ENCODE measurements at regions not wholly inside any gene's neighbourhood (a gene's known extent, or its start where the extent isn't known, plus 50 kb on each side); places are given as distances from the start of the nearest gene placed in this dataset.
A peak's percentile ranks its signal among the peaks of the same experiment; 100 is the strongest.

DNA sequence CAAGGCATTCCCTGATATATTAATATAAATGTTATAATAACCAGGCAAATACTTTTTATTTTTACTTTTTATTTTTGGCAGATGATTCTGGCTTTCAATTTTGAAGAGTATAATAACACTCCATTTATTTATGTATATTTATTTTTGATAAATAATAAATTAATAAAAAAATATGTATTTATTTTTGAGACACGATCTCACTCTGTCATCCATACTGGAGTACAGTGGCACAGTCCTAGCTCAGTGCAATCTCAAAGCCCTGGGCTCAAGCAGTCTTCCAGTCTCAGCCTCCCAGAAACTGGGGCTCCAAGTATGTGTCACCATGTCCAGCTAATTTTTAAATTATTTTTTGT lies 93.4 kb upstream of the ITGA6 start:
- no peak for DNase-seq

DNA sequence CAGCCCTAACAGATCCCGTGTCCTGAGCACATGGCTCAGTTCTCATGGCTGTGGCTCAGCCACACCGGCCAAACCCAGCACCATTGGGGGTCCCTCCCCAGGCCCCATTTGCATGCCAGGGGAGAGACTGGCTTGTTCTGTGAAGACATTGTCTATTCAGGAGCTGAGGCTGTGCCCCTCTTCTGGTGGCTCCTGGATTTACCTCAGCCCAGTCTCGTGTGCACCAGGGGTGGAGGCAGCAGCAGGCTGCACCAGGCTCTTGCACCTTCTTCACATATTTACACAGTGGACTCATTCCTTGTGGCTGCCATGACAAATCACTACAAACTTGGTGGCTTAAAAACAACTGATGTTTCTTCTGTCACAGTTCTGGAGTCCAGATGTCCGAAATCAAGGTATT lies 92.4 kb upstream of the ITGA6 start:
- no peak for DNase-seq

DNA sequence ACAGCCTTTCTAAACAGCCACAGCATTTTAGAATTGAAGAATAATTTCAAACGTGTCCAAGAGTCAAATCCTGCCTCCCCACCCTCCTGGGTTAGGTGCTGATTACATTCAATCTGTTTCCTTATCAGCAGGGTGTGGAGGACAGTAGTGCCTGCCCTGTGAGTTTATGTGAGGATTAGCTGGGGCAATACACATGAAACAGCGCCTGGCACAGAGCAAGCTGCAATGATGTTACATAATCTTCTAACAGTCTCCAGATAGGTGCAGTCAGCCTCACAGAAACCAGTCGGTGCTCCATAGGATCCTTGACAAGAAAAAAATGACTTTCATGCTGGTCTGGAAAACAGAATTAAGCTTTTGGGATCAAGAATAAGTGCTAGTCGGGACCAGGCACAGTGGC lies 91.7 kb upstream of the ITGA6 start:
- DNase-seq: peak; percentile 29

DNA sequence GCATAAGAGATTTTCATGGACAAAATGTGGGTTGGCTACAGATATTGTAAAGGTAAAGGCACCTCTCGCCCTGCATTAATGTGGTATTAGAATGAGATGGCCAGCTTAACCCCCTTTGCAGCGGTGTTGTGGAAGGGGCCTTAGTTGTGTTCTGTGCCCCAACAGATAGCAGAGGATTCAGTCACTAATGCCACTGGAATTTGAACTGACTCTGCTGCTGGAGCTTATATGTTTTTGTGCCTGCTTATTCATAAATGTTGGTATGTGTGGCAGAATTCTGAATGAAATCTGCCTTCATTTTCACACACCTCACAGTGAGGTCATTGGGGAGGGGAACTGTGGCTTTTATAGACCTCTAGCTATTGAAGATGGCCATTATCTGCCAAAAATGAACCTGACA lies 90.7 kb upstream of the ITGA6 start:
- DNase-seq: no peak

DNA sequence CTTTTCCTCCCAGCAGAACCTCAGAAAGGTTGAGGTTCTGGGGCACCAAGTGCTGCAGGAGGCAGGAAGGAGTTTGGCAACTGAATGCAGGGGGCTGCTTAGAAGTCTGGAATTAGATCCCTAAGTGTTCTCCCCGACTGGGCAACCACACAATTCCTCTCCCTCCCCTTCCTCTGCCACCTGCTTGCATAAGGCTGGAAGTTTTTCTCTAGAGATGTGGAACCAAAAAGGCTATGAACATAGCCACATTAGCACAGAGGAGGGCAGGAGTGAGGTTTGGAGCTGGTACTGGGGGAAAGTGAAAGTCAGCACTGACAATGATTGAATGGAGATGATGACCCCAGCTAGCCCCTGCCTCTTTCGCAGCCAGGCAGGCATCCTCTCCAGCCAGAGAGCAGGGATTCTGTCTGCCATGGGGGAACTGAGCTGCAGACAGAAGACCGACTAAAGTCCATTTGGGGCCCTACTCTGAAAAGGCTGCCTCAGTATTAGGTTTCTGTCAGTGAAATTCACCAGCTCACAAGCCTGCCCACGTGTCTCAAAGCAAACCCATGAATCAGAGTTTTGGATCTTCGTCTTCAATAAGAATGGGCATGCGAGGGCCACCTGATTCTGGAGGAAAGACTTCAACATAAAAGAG lies 87.9 kb upstream of the ITGA6 start:
- no peak for DNase-seq

DNA sequence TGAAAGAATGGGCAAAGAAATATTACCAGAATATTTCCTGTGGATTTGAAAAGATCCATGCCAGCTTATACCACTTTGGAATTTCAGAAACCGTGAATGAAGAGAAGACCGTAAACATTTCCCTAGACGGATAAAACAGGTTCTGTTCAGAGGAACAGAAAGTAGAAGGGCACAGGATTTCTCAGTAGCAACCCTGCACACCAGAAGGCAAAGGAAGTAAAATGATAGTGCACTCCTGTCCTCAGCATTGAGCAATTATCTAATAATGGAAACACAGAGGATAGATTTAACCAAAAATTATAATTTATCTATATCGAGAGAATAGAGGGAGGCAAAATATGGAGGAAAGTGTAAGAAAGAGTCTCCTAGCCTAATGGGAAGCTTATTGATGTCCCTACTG lies 87.0 kb upstream of the ITGA6 start:
- no peak for DNase-seq

DNA sequence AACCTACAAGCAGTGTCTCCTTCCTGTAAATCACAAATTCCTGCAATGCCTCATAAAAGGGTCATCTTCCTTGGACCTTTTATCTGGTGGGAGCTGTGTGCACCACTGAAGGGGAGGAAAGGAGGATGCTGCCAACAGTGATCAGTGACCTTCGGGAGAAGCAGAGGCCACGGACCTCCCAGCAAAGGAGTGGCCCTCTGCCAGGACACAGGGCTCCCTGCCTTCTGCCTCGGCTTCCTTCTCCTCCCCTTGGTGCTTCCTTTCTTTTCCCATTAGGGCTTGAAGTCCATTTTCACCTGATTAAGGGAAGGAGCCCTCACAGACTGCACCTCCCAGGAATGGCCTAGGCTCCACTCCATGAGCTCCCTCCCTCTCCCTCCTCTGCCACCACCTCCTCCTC lies 85.3 kb upstream of the ITGA6 start:
- no peak for DNase-seq

DNA sequence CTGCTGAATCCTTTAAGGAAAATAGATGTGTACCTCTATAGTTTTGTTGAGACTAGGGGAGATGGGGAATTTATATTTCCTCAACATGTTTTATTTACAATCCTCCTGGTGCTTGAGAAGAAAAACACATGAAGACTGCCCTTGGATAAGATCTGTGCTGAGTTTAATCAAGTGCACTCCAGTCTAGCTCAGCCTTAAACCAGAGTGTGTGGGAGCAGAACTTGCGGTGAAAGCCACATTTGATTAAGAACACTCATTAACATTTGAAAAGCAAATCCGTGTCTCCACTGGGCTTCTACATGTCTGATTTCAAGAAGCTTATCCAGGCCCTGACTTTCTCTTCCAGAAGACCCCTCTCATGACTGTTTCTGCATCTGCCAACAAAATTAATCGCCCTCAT lies 84.8 kb upstream of the ITGA6 start:
- DNase-seq: no peak

DNA sequence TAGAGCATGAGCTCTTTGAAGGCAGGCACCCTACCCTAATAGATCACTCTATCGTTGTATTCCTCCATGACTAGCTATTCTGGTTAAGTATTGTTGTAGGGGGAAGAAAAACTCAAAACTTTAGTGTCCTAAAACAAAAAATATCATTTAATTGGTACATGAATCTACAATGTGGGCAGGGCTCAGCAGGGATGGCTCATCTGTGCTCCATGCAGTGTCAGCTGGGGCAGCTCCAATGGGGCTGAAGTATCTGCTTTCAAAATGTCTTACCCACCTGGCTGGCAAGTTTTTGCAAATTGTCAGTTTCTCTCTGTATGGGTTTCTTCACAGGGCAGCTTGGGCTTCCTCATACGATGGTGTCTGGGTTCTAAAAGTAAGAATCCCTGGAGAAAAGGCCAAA lies 83.2 kb upstream of the ITGA6 start:
- DNase-seq: no peak

DNA sequence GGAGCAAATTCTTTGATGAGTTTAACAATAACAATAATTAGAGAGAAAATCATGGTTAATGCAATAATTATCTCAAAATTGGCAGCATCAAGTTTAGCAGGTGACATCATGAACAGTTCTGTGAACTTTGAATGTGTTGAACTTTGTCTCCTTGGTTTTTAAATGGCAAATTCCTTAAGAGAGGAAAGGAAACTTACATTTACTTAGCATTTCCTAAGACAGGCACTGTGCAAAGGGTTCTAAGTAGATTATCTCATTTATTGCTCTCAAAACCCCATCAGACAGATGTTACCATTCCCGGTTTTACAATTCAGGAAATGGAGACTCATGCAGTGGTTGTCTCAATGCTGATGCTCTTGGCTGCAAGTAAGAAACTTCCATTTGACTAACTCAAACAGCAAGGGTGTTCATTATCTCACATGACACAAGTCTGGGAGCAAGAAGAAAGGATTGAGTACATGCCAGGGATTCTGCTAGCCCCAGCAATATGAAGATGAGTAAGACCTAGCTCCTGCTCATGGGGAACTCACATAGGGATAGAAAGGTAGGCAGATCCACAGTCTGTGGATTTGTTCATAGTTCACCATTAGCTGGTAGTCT lies 81.3 kb upstream of the ITGA6 start:
- peak; percentile 40 for DNase-seq

DNA sequence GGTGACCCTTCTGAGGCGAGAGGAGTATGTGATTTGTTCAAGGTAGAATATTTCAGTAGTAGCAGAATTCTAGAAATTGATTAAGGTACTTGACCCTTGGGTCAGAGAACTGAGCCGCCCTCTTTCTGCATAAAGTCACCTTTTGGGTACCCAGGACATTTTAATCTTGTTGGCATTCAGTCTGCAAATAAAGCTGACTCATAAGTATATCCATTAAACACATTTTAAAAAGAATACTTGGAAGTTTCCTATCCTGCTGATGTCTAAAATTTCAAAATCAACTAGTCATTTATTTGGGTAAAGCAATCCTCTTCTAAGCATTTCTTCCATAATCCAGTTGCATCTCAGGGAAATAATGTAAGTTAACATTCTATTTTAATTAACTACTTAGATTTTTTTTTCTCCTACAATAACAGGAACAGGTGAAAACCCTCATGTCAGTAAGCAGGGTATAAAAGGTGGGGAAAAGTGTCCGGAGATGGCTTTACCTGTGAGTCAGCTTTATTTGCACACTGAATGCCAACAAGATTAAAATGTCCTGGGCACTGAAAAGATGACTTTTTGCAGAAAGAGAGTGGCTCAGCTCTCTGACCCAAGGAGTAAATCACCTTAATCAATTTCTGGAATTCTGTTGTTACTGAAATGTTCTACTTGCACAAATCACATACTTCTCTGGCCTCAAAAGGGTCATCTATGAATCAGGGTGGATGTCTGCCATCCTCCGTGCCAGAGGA lies 78.7 kb upstream of the ITGA6 start:
- DNase-seq: no peak

DNA sequence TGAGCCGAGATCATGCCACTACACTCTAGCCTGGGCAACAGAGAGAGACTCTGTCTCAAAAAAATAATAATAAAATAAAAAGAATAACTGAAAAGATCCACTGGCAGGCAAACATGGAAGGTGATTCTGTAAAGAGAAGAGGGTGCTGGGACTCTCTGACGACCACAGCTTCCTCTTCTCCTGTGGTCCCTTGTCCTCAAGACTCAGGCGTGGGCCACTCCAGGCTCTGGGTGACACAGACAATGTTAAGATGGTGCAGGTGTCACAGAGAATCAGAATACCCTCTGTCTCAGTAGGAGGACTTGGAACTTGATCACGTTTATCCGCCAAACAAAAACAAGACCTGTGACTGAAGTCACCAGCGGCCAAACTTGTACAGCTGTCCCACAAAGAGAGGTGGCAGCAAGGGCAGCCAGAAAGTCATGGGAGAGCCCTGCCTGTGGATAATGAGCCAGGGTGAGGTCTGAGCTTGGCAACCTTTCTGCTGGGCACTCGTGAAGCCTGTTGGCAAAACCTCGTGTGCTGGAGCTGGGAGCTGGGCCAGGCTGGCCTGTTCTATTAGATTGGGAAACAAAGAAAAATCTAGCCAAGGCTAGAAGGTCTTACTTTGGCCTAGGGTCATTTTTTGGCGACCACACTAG lies 76.4 kb upstream of the ITGA6 start:
- no peak for DNase-seq

DNA sequence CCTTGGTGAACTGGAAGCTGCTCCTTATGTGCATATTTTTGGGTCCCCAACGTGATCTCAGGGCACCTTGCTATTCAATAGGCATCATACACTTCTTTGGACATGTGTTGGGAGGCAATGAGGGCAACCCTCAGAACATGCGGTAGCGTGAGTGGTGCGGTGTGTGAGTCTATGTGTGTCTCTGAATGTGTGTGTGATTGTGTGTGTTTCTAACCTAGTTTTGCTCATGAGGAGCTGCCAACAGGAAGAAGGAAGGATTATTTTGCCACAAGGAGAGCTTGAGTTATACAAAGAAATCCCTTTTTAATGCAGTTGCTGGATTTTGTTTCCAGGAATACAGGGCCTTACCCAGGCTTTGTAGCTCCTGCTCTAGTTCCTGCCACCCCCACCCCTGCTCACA lies 75.8 kb upstream of the ITGA6 start:
- no peak for DNase-seq

DNA sequence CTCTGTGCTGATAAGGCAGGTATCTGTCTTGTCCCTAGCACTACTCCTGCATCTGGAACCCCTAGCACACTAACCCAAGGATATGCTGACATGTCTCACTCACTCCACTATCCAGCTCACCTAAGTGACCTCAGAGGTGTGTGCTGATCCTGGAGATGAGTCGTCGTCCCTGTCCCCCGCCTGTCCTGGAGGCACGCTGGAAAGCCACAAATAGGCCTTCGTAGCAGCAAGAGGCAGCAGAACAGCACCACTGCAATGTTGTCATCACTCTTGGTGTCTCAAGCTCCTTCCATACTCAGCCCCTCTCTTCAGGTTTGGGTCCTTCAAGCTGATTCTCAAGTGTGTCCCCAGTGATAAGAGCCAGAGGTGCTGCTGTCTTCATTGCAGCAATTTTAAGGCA lies 73.0 kb upstream of the ITGA6 start:
- no peak for DNase-seq

DNA sequence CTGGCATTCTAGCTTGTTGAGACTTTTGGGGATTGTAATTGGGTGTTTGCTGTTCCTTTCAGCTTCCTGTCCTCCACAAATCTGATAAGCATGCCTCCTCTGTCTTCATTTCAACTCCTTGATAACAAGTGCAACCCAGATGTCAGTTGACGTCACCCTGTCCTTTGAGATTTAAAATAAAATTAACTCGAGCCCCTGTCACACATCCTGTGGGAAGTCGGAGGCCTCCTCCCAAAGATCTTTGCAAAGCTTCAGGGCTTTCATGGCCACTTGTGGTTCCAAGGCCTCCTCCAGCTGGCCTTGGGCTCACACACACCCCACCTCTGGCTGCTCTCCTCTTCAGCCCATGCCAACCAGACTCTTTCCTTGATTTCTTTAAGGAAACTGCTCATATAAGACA lies 69.9 kb upstream of the ITGA6 start:
- DNase-seq: no peak

DNA sequence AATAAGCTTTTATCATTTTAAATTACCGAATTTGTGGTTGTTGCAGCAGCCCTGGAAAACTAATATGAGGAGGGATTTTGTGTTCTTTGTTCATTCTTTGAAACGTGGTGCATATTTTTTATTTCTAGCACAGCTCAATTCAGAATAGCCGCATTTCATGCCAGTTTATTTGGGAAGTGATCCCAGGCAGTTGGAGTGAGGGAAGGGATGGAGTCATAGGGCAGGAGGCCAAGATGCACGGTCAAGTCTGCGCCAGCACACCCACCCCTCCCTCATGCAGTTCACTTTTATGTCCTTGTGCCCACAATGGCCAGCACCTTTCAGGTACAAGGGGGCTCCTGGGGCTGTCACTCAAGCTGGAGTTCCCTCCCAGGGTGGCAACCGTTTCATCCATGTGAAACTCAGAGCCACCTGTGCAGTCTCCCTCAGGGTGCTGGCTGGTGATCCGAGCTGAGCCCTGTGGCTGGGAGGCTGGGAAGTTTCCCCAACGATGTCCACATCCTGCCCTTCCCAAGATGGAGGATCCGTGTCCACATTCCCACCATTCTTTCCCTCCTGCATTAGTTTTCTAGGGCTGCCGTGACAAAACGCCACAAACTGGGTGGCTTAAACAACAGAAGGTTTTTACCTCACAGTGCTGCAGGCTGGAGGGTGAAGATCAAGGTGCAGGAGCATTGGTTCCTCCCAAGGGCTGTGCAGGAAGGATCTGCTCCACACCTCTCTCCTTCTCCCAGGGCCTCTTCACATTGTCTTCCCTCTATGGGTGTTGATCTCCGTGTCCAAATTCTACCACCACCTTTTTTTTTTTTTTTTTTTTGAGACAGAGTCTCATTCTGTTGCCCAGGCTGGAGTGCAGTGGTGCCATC lies 68.5 kb upstream of the ITGA6 start:
- DNase-seq: no peak

DNA sequence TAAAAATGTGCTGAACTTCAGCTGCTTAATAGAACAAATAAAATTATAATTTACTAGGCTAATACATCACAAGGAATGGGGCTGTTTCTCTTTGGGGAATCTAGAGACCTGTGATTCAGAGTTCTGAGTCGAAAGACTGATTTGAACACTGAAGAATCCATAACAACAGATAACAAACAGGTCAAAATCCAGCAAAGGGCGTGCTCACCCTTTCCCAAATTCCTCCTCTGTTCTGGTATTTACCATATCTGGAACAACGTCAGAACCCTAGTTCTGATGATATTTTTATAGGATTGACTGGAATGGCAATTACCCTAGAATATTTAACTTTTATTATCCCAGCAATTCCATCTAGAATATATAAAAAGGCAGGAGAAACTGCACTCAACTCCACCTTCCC lies 66.0 kb upstream of the ITGA6 start:
- DNase-seq: no peak

DNA sequence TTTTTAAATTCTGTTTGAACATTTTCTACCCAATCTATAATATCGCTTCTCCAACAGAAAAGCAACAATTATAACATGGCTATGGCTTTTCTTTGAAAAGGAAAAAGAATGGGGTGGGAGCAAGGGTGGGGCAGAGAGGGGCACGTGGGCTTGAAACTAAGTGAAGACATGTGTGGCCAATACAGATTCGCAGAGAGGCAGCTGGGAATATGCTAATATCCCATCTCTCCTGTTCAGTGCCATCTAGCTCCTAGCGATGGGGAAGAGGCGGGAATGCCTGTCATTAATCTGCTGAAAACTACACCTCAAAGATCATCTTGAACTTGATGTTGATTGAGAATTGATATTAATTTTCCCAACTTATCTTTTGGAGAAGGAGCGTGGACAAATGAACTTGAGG lies 65.5 kb upstream of the ITGA6 start:
- no peak for DNase-seq

DNA sequence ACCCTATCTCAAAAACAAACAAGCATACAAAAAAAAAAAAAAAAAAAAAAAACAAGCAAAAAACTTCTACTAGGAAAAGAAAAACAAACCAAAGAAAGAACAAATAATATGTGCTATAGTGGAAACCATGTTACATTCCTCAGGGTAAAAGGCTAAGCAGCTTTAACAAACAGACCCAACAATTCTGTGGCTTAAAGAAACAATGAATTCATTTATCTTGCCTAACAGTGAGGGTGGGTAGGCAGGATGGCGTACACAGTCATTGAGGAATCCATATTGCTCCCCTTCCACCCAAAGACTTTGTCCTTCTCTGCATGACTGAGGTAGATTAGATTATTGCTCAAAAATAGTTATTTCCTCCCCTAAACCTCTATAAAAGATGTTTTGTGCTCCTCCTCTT lies 63.1 kb upstream of the ITGA6 start:
- DNase-seq: no peak

DNA sequence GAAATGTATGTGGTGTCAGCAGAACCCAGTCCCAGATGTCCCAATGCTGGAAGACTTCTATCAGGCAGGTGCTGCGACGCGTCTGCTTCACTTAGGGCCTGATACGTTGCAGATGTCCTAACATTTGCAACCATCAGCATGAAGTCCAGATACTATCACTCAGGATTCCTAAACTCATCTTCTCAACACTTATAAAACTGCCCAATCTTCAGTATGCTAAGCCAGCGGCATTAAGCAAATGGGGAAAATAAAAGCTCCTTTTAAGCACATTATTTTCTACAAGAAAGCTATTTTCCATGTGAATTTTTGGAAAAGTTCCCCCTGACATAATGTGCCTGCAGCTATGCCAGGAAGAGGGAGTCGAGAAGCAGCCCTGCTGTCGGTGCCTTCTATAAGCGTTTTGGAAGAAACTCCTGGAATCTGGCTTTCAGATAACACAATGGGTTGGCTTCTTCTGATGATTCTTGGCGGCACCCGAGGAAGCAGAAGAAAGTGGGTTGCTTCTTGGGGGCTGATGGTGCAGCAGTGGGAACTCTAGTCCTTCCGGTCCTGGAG lies 60.7 kb upstream of the ITGA6 start:
- no peak for DNase-seq

DNA sequence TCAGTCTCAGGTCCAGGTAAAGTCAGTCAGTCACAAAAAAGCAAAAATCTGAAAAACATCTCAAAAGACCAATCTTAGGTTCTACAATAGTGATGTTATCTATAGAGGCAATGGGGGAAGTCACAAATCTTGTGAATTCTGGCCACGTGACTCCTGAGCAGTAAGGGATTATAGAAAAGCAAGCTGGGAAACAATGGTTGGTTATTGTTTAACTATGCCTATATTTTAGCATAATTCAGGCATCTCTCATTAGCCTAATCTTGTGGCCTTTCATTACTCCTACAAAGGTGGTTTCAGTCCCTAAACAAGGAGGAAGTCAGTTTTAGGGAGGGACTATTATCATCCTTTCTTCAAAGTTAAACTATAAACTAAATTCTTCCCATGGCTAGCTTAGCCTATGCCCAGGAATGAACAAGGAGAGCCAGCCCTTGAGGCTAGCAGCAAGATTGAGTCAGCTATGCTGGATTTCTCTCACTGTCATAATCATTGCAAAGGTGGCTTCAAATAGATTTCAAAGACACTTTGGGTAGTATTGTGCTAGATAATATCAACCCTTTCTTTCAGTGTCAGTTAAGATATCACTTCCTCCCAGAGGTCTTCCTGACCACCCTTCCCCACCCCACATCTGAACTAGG lies 56.4 kb upstream of the ITGA6 start:
- no peak for DNase-seq

DNA sequence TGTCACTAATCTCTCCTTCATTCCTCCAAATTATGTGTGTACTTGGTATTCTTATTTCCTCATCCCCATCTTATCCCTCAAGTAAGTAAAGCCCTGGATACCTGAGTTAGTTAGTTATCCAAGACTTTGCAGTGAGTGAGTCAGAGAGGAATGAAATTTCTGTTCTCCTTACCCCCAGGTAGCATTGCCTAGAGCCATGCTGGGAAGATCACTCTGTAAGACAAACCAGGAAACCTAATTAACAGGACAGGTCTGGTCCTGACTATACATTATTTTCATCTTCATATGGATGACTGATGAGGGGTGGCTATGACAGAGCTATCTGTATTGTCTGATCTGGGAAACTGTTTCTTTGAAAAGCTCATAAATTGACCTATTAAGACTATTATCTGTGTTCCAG lies 55.0 kb upstream of the ITGA6 start:
- DNase-seq: no peak

DNA sequence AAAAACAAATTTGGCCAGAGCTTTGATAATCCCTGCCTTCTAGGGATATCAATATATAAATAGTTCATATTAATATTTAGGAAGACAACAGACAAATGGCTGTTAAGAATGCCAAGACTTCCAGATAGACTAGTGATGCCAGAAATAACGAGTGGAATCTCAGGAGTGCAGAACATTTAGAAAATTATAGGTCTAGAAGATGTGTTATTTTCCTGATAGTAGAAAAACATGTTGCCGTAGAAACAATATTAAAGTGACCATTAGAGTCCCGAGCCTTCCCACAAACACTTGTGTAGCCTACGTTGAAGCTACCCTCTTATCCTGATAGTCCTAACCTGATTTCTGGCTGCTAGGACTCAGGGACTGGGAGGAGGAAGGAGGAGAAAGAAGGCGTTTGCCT lies 54.3 kb upstream of the ITGA6 start:
- DNase-seq: no peak
